ENCODE measurements at regions not wholly inside any gene's neighbourhood (a gene's known extent, or its start where the extent isn't known, plus 50 kb on each side); places are given as distances from the start of the nearest gene placed in this dataset.

DNA sequence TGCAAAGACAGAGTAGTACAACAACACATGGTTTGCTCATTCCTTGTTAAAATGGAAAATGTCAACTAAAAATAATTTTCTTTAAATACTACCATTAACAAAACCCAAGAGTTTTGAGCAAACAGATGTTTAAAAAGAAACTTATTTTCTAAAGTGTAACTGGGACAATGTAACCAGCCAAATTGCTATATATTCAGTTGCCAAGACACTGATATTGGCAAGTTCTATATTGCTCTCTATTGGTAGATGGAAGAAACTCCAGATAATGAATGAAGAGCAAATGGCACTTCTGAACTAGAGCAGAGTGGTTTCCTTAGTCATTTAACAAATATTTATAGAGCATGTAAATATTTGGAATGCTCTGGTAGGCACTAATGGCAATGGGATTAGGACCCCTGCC lies 966.2 kb downstream of the RPA4 start:
- Mint-ChIP-seq H3K36me3 (ENCODE audit: insufficient read depth in 1 of 3, low read depth in 3 of 3) (peaks cover 33 to 44% (median 37%) of the 10 kb centered on the region in 3 experiments), H3K9me3 (peaks cover 40 to 41% of the 10 kb centered on the region in 2 experiments), H3K27me3 (ENCODE audit: low read depth) (peaks cover 4% of the 10 kb centered on the region), H3K4me3 (no peak overlapping the region), H3K4me1 (no peaks in the 10 kb centered on the region), H3K27ac (peak overlapping the region in 1 of 3 experiments; percentile 84; a peak in 1 of 7 replicates)
- H3K79me1 ChIP-seq (ENCODE audit: insufficient read depth, low read depth, low read length, poor library complexity, severe bottlenecking) = no peaks in the 10 kb centered on the region
- no peak overlapping the region for H3K23ac ChIP-seq (ENCODE audit: insufficient read length, low read depth, low read length)
- no peak overlapping the region for H3K27ac ChIP-seq (ENCODE audit: insufficient read length, low read depth, low read length)
- H2BK5ac ChIP-seq (ENCODE audit: insufficient read length, low read length) = no peak overlapping the region
- H3K56ac ChIP-seq (ENCODE audit: insufficient read length, low read depth, low read length) = no peak overlapping the region
- no peak overlapping the region for H3K14ac ChIP-seq (ENCODE audit: insufficient read depth, low read length)
- H2BK12ac ChIP-seq (ENCODE audit: insufficient read length, low read depth, low read length) = no peak overlapping the region
- no peak overlapping the region for H2BK120ac ChIP-seq (ENCODE audit: low read depth, low read length, poor library complexity, severe bottlenecking)
- DNase-seq = no peak
- no peak overlapping the region for H4K5ac ChIP-seq (ENCODE audit: insufficient read length, low read depth, low read length)
- no peak overlapping the region for H2BK15ac ChIP-seq (ENCODE audit: low read depth, low read length)
- H4K91ac ChIP-seq (ENCODE audit: insufficient read length, low read depth, low read length) = no peak overlapping the region
- H2AK5ac ChIP-seq (ENCODE audit: insufficient read length, low read length) = no peak overlapping the region
- no peak overlapping the region for H3K9ac ChIP-seq (ENCODE audit: extremely low read depth, insufficient read length, low read length)
- H4K8ac ChIP-seq (replicated peaks; ENCODE audit: insufficient read length, low read depth, low read length) = no peak overlapping the region
- no peak overlapping the region for H3T11ph ChIP-seq (ENCODE audit: low read length)
- H2BK20ac ChIP-seq (ENCODE audit: low read depth, low read length, poor library complexity, severe bottlenecking) = no peak overlapping the region
- peaks cover 4% of the 10 kb centered on the region for H3K9me3 ChIP-seq (ENCODE audit: control insufficient read depth, low read depth, low read length)
- H3K4ac ChIP-seq (ENCODE audit: low read depth, low read length) = no peak overlapping the region
- H3K23me2 ChIP-seq (ENCODE audit: insufficient read length, low read depth, low read length, poor library complexity, severe bottlenecking) = no peaks in the 10 kb centered on the region
- no peak overlapping the region for H3K4me2 ChIP-seq (ENCODE audit: insufficient read depth, insufficient read length, low read length)
- TF ChIP-seq, protein P1, sequence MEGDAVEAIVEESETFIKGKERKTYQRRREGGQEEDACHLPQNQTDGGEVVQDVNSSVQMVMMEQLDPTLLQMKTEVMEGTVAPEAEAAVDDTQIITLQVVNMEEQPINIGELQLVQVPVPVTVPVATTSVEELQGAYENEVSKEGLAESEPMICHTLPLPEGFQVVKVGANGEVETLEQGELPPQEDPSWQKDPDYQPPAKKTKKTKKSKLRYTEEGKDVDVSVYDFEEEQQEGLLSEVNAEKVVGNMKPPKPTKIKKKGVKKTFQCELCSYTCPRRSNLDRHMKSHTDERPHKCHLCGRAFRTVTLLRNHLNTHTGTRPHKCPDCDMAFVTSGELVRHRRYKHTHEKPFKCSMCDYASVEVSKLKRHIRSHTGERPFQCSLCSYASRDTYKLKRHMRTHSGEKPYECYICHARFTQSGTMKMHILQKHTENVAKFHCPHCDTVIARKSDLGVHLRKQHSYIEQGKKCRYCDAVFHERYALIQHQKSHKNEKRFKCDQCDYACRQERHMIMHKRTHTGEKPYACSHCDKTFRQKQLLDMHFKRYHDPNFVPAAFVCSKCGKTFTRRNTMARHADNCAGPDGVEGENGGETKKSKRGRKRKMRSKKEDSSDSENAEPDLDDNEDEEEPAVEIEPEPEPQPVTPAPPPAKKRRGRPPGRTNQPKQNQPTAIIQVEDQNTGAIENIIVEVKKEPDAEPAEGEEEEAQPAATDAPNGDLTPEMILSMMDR (conservative IDR thresholded peaks at IDR 0.05) = no peak
- no peak overlapping the region for H2AFZ ChIP-seq (ENCODE audit: low read length)
- peaks cover 2% of the 10 kb centered on the region; the same call in 1 of the 2 replicates for H3K4me1 ChIP-seq (ENCODE audit: insufficient read depth, low read length)
- no peaks in the 10 kb centered on the region for H3K79me2 ChIP-seq (ENCODE audit: insufficient read depth, low read length)
- H3K27me3 ChIP-seq (ENCODE audit: insufficient read depth, low read length) = no peaks in the 10 kb centered on the region
- H4K20me1 ChIP-seq (ENCODE audit: control insufficient read depth, insufficient read depth, insufficient read length) = no peaks in the 10 kb centered on the region
- no peak overlapping the region for H3K18ac ChIP-seq (ENCODE audit: insufficient read length, low read depth, low read length)

Measured in H9 (cell line).